ENCODE measurements at regions not wholly inside any gene's neighbourhood (a gene's known extent, or its start where the extent isn't known, plus 50 kb on each side); places are given as distances from the start of the nearest gene placed in this dataset.
"Not testable (repeated sequence)": the region's sequence is repeated elsewhere in the genome, so short reads cannot be mapped to it uniquely, and the experiment has no call there.

- FAIRE-seq (no peak), DNase-seq (ENCODE audit: low read depth) (no peak)
- Histone ChIP-seq H3K4me3 (ENCODE audit: low read depth, low read length) (no peak overlapping the region), H3K27me3 (ENCODE audit: control insufficient read depth, insufficient read depth, low read length) (no peaks in the 10 kb centered on the region), H3K36me3 (ENCODE audit: control insufficient read depth, insufficient read depth, low read length) (no peaks in the 10 kb centered on the region)
- TF ChIP-seq CTCF (IDR thresholded peaks at IDR 0.05; ENCODE audit: insufficient read depth, low read length, severe bottlenecking) = no peak
Measured at GRCh38 chr22:49393526-49393925, 434.1 kb downstream of the BRD1 start.

GRCh38 chr22:49392841-49393510 lies 434.7 kb downstream of the BRD1 start:
- DNase-seq (ENCODE audit: low read depth) (no peak), FAIRE-seq (no peak)
- no peaks in the 10 kb centered on the region for H3K27me3 ChIP-seq (ENCODE audit: control insufficient read depth, insufficient read depth, low read length)
- TF ChIP-seq CTCF (IDR thresholded peaks at IDR 0.05; ENCODE audit: insufficient read depth, low read length, severe bottlenecking) = no peak
- H3K36me3 ChIP-seq (ENCODE audit: control insufficient read depth, insufficient read depth, low read length) = no peaks in the 10 kb centered on the region
- no peak overlapping the region for H3K4me3 ChIP-seq (ENCODE audit: low read depth, low read length)

- H3K4me3 ChIP-seq (ENCODE audit: low read depth, low read length) = no peak overlapping the region
- TF ChIP-seq CTCF (IDR thresholded peaks at IDR 0.05; ENCODE audit: insufficient read depth, low read length, severe bottlenecking) = no peak
- no peak for DNase-seq (ENCODE audit: low read depth)
- H3K27me3 ChIP-seq (ENCODE audit: control insufficient read depth, insufficient read depth, low read length) = no peaks in the 10 kb centered on the region
- no peak for FAIRE-seq
- no peaks in the 10 kb centered on the region for H3K36me3 ChIP-seq (ENCODE audit: control insufficient read depth, insufficient read depth, low read length)
Measured at GRCh38 chr22:49392247-49392646, 435.4 kb downstream of the BRD1 start.

GRCh38 chr22:49391436-49391835 lies 436.2 kb downstream of the BRD1 start:
- no peak for DNase-seq (ENCODE audit: low read depth)
- no peak for TF ChIP-seq CTCF (IDR thresholded peaks at IDR 0.05; ENCODE audit: insufficient read depth, low read length, severe bottlenecking)
- Histone ChIP-seq H3K4me3 (ENCODE audit: low read depth, low read length) (no peak overlapping the region), H3K27me3 (ENCODE audit: control insufficient read depth, insufficient read depth, low read length) (no peaks in the 10 kb centered on the region), H3K36me3 (ENCODE audit: control insufficient read depth, insufficient read depth, low read length) (no peaks in the 10 kb centered on the region)
- no peak for FAIRE-seq

GRCh38 chr22:49390954-49391353 lies 436.7 kb downstream of the BRD1 start:
- TF ChIP-seq CTCF (IDR thresholded peaks at IDR 0.05; ENCODE audit: insufficient read depth, low read length, severe bottlenecking) = no peak
- no peak for FAIRE-seq

GRCh38 chr22:49383909-49384308 lies 443.8 kb downstream of the BRD1 start:
- not testable (repeated sequence) for H3K27me3 ChIP-seq (ENCODE audit: control insufficient read depth, insufficient read depth, low read length); H3K36me3 ChIP-seq (ENCODE audit: control insufficient read depth, insufficient read depth, low read length); DNase-seq (ENCODE audit: low read depth); H3K4me3 ChIP-seq (ENCODE audit: low read depth, low read length); FAIRE-seq

More at GRCh38 chr22:49390954-49391353, 436.7 kb downstream of the BRD1 start:
- Histone ChIP-seq H3K27me3 (ENCODE audit: control insufficient read depth, insufficient read depth, low read length) (no peaks in the 10 kb centered on the region), H3K36me3 (ENCODE audit: control insufficient read depth, insufficient read depth, low read length) (no peaks in the 10 kb centered on the region), H3K4me3 (ENCODE audit: low read depth, low read length) (no peak overlapping the region)
- no peak for DNase-seq (ENCODE audit: low read depth)

Measured in bronchial epithelial cell (primary cell).